Esophagus squamous epithelium (tissue), 5 donors: ENCODE measurements at regions not wholly inside any gene's neighbourhood (a gene's known extent, or its start where the extent isn't known, plus 50 kb on each side); places are given as distances from the start of the nearest gene placed in this dataset.
A peak's percentile ranks its signal among the peaks of the same experiment; 100 is the strongest.

Experiments used
- DNase-seq: peaks from one replicate; lab custom pipeline; 2025; lab: John Stamatoyannopoulos, UW
- H3K27ac ChIP-seq, 4 donors: fragments of 200-600 bp; sonication (generic); one replicate each; pipeline ENCODE4 v1.5.1; 2016 to 2019; ENCODE audit warnings: mild to moderate bottlenecking in 1 of 4
- H3K27me3 ChIP-seq, 4 donors: fragments of 200-600 bp; sonication (generic); 1 replicate in 3 of 4; 2 replicates in 1 of 4; pipeline versions ENCODE4 v1.5.1 to v1.6.0; 2017 to 2021; ENCODE audit warnings: antibody characterized with exemption in 1 of 4
- H3K36me3 ChIP-seq, 3 donors: fragments of 200-600 bp; sonication (generic); one replicate each; pipeline ENCODE4 v1.5.1; 2016 to 2019
- H3K4me1 ChIP-seq, 3 donors: fragments of 200-600 bp; sonication (generic); one replicate each; pipeline ENCODE4 v1.5.1; 2017 to 2019
- H3K4me3 ChIP-seq, 4 donors: fragments of 200-600 bp; sonication (generic); 1 replicate in 3 of 4; 2 replicates in 1 of 4; pipeline ENCODE4 v1.5.1; 2016 to 2019; ENCODE audit warnings: mild to moderate bottlenecking in 2 of 4, moderate library complexity in 1 of 4
- H3K9me3 ChIP-seq, 3 donors: fragments of 200-600 bp; sonication (generic); one replicate each; pipeline ENCODE4 v1.5.1; 2016 to 2019
- CTCF ChIP-seq, 6 experiments: fragments of 450-650 bp in 4 of 6; fragments of 200-600 bp in 2 of 6; sonication (generic) in 2 of 6; IDR thresholded peaks; one replicate each; pipeline ENCODE4 v1.5.1; 2016 to 2019; ENCODE audit warnings: antibody characterized with exemption in 6 of 6, mild to moderate bottlenecking in 4 of 6, moderate library complexity in 4 of 6
- POLR2A ChIP-seq, 4 donors: fragments of 450-650 bp; IDR thresholded peaks; one replicate each; pipeline ENCODE4 v1.6.1; 2017; ENCODE audit warnings: antibody characterized with exemption in 4 of 4, mild to moderate bottlenecking in 4 of 4, moderate library complexity in 3 of 4
- WGBS, 2 donors: methylation state at CpG; one replicate each; pipeline ENCODE4 v1.1.5; 2018; 5-methylcytosine and 5-hydroxymethylcytosine counted together
- intact Hi-C: fragments of 100-400 bp; cut with DNase I; formaldehyde crosslinking; loops from one replicate; pipeline ENCODE4 v1.15.0; 2022
- donor health status: DM: yes; HTN: yes; CAD: no.

DNA sequence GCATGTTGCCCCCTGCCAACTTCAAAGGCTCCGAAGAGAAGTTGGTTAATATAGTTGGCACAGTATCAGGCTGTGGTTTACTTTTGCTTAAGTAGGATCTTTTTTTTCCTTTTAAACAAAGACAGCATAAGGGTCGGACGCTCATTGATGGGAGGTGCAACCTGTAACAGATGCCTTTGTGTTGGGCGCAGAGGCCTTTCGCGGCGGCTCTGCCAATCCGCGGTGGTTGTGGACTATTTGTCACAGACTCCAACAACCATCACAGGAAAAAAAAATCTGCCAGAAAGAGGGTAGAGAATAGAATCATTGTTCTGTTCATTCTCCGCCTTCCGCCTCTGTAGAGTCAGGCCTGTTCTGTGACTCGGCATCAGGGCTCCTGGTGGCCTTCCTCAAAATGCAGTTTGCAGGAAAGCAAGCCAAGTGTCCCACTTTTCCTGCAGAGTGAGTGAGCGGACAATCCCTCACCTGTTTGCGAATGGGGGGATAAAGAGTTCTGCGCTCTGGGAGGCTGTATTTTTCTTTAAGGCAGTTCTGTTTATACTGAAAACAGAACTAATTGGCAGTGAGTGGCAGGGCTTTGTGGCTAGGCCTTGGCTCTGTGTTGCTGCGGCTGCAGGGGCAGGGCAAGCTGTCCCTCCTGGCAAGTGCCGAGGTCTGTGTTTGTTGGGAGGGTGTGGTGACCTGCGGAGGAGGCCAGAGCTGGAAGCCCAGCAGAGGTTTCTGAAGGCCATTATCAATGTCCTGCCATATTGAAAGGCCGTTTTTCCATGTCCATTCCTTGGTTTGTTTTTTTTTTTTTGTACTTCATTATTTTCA, 83.0 kb upstream of the PIWIL1 start:
- Histone ChIP-seq H3K4me3 (no peak overlapping the region), H3K9me3 (no peaks in the 10 kb centered on the region), H3K36me3 (no peaks in the 10 kb centered on the region), H3K4me1 (peaks cover 0 to 27% (median 3%) of the 10 kb centered on the region in 3 donors), H3K27ac (peak overlapping the region in 3 of 4 donors; percentile 26 to 50 (median 43)), H3K27me3 (peaks cover 0 to 12% (median 0%) of the 10 kb centered on the region in 4 donors)
- TF ChIP-seq CTCF (IDR thresholded peaks at IDR 0.05) (no peak), POLR2A (IDR thresholded peaks at IDR 0.05) (no peak)
- no peak for DNase-seq
- intact Hi-C loops: no loop called here
- 43 to 60% methylated on average over 15 to 19 of the region's 19 CpGs for WGBS, 2 donors

GRCh38 chr12:130258863-130259262, 78.8 kb upstream of the PIWIL1 start:
- no peak for DNase-seq
- Histone ChIP-seq H3K4me1 (peaks cover 0 to 16% (median 3%) of the 10 kb centered on the region in 3 donors), H3K27me3 (peaks cover 0 to 12% (median 0%) of the 10 kb centered on the region in 4 donors), H3K4me3 (no peak overlapping the region), H3K36me3 (no peaks in the 10 kb centered on the region), H3K9me3 (no peaks in the 10 kb centered on the region), H3K27ac (no peak overlapping the region)
- no peak for TF ChIP-seq CTCF (IDR thresholded peaks at IDR 0.05)
- TF ChIP-seq POLR2A (IDR thresholded peaks at IDR 0.05): no peak
- 74 to 86% methylated on average over 6 to 7 of the region's 10 CpGs for WGBS, 2 donors
- intact Hi-C loops: no loop called here

DNA sequence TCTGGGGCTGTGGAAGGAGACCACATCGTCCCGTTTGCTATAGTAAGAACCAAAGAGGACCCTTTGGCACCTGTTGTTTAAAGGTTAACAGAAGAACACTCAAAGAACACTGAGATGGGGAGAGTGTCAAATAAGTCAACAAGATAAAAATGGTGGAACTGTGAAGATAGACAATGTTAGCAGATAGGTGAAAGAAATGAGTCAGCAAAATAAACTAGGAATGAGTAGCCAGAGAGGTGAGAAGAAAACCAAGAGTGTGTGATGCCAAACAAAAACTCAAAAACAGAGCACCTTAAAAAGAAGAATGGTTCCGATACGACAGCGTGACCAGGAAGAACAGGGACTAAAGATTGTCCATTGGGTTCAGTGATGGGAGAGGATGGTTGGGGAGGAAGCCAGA, 74.7 kb upstream of the PIWIL1 start:
- no peaks in the 10 kb centered on the region for H3K9me3 ChIP-seq
- no peak for DNase-seq
- no peaks in the 10 kb centered on the region for H3K36me3 ChIP-seq
- no peak overlapping the region for H3K4me3 ChIP-seq
- no peak overlapping the region for H3K27ac ChIP-seq
- H3K4me1 ChIP-seq: no peaks in the 10 kb centered on the region
- intact Hi-C loops: no loop called here
- WGBS, 2 donors: 76 to 82% methylated on average over 5 of the region's 5 CpGs
- peaks cover 0 to 12% (median 0%) of the 10 kb centered on the region in 4 donors for H3K27me3 ChIP-seq
- TF ChIP-seq CTCF (IDR thresholded peaks at IDR 0.05): no peak
- TF ChIP-seq POLR2A (IDR thresholded peaks at IDR 0.05): no peak

- no peak for DNase-seq
- Histone ChIP-seq H3K4me3 (no peak overlapping the region), H3K36me3 (no peaks in the 10 kb centered on the region), H3K27ac (no peak overlapping the region), H3K4me1 (no peaks in the 10 kb centered on the region), H3K9me3 (no peaks in the 10 kb centered on the region), H3K27me3 (peaks cover 0 to 13% (median 0%) of the 10 kb centered on the region in 4 donors)
- 89 to 90% methylated on average over 7 of the region's 7 CpGs for WGBS, 2 donors
- intact Hi-C loops: no loop called here
- TF ChIP-seq POLR2A (IDR thresholded peaks at IDR 0.05): no peak
- TF ChIP-seq CTCF (IDR thresholded peaks at IDR 0.05): no peak
Observed at GRCh38 chr12:130263996-130264395, 73.7 kb upstream of the PIWIL1 start.

- H3K27me3 ChIP-seq: peaks cover 0 to 10% (median 0%) of the 10 kb centered on the region in 4 donors
- no peaks in the 10 kb centered on the region for H3K36me3 ChIP-seq
- TF ChIP-seq POLR2A (IDR thresholded peaks at IDR 0.05) (no peak), CTCF (IDR thresholded peaks at IDR 0.05) (peak in 3 of 6 experiments; percentile 18 to 59 (median 19))
- H3K27ac ChIP-seq: no peak overlapping the region
- no peak overlapping the region for H3K4me3 ChIP-seq
- DNase-seq: no peak
- H3K9me3 ChIP-seq: no peaks in the 10 kb centered on the region
- WGBS, 2 donors: 45 to 47% methylated on average over 9 to 11 of the region's 11 CpGs
- no peaks in the 10 kb centered on the region for H3K4me1 ChIP-seq
- intact Hi-C loops: no loop called here
Observed at GRCh38 chr12:130266751-130267150, 70.9 kb upstream of the PIWIL1 start.
